ENCODE measurements at regions not wholly inside any gene's neighbourhood (a gene's known extent, or its start where the extent isn't known, plus 50 kb on each side); places are given as distances from the start of the nearest gene placed in this dataset.

DNA sequence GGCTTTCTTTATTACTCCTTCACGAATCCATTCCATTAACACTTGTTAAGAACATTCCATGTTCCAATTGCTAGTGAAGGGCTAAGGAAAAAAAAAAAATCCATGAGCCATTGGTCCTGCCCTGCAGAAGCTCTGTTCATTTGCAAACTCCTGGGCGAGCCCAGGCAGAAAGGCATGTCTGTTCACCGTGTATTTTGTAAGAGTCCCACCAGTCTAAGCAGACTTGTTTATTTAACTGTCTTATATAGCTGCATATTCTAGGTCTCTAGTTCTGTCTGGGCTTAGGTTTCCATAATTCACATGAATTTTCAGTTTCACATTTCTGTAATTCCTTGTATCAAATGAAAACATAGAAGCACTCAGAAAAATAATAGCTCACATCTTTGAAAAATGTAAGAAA is 97.4 kb upstream of the POU2AF2 start:
- no peak overlapping the region for H3K4me3 ChIP-seq (ENCODE audit: low read length in 2 of 2)
- no peak overlapping the region for H3K9ac ChIP-seq (ENCODE audit: low read length in 2 of 2)
- no peaks in the 10 kb centered on the region for H3K9me3 ChIP-seq (ENCODE audit: control insufficient read depth in 2 of 2, low read length in 2 of 2)
- H3K27me3 ChIP-seq (ENCODE audit: control insufficient read depth in 1 of 2, insufficient read depth in 2 of 2, low read length in 2 of 2), result no peaks in the 10 kb centered on the region
- H3K36me3 ChIP-seq (ENCODE audit: control insufficient read depth in 2 of 2, insufficient read depth in 2 of 2, low read length in 2 of 2), result no peaks in the 10 kb centered on the region
- no peak overlapping the region for H3K27ac ChIP-seq (ENCODE audit: low read length)
- H3K4me1 ChIP-seq (ENCODE audit: control insufficient read depth, insufficient read depth, low read length), result no peaks in the 10 kb centered on the region

DNA sequence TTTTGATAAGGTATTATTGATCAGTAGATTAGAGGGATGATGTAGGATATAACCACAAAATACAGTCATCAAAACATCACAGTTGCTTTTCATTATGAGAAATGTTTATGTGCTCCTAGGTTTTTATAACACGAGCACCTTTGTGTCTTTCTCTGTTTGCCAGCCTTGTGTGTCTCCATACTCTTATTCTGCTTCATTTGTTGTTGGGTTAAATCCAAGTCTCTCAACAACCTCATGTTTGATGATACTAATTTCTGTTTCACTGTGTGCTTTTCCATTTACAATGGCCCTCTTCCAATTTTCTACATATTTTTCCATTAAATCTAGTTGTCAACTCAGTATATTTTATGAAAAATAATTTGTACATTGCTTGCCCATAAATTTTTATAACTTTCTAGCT is 107.7 kb upstream of the POU2AF2 start:
- Histone ChIP-seq H3K9ac (ENCODE audit: low read length in 2 of 2) (no peak overlapping the region), H3K4me3 (ENCODE audit: low read length in 2 of 2) (no peak overlapping the region), H3K36me3 (ENCODE audit: control insufficient read depth in 2 of 2, insufficient read depth in 2 of 2, low read length in 2 of 2) (no peaks in the 10 kb centered on the region), H3K4me1 (ENCODE audit: control insufficient read depth, insufficient read depth, low read length) (no peaks in the 10 kb centered on the region), H3K9me3 (ENCODE audit: control insufficient read depth in 2 of 2, low read length in 2 of 2) (no peaks in the 10 kb centered on the region), H3K27me3 (ENCODE audit: control insufficient read depth in 1 of 2, insufficient read depth in 2 of 2, low read length in 2 of 2) (no peaks in the 10 kb centered on the region), H3K27ac (ENCODE audit: low read length) (no peak overlapping the region)

DNA sequence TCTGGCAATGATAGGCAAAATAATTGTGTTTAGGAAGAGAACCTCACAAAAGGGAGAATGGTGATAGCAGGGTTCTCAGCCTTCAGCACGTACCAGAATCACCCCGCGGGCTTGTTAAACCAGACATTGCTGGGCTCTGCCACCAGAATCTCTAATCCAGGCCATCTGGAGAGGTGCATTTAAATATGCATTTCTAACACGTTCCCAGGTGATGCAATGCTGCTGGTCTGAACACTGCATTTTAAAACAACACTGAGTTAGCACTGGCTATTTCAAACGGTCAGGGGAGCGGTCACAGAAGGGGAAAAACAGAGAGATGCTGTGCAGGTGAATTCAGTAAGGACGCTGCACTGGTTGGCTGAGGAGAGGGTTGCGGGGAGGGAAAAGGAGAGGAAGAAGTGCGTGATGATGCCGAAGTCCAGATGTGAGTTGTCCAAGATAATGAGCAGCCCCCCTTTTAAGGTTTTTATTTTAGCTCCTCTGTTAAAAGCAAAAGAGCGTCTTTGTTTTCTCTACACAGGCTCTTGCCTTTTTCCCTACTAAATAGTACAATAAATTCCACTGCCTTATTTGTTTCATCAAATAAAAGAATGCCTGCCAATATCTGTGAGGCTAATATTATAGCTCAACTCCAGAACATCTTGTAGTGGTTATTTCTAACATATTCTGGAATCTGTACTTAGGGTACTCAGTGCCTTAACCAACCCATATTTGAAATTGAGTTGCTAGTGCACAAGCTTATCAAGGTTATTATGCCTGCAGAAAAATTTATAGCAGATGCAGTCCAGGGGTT is 109.6 kb upstream of the POU2AF2 start:
- H3K9me3 ChIP-seq (ENCODE audit: control insufficient read depth in 2 of 2, low read length in 2 of 2), result peaks cover 0 to 3% of the 10 kb centered on the region in 2 donors
- no peaks in the 10 kb centered on the region for H3K4me1 ChIP-seq (ENCODE audit: control insufficient read depth, insufficient read depth, low read length)
- H3K27me3 ChIP-seq (ENCODE audit: control insufficient read depth in 1 of 2, insufficient read depth in 2 of 2, low read length in 2 of 2), result no peaks in the 10 kb centered on the region
- H3K27ac ChIP-seq (ENCODE audit: low read length), result no peak overlapping the region
- no peak overlapping the region for H3K4me3 ChIP-seq (ENCODE audit: low read length in 2 of 2)
- no peak overlapping the region for H3K9ac ChIP-seq (ENCODE audit: low read length in 2 of 2)
- H3K36me3 ChIP-seq (ENCODE audit: control insufficient read depth in 2 of 2, insufficient read depth in 2 of 2, low read length in 2 of 2), result no peaks in the 10 kb centered on the region

DNA sequence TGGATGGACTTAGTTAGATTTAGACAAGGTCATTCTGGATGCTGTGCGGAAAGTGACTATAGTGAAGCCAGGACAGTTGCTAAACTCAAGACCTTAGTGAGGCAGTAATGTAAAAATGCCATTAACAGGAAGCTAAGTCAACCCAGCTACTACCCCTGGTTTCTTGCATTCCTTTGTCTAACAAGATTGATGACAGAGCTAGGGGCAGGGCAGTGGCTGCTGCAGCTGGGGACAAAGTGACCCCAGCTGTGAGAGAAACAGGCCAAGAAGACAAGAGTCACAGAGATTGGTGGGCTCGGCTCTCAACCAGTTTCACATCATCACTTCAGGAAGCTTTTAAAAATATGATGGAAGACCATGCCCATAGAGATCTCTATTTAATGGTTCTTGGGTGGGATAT is 110.4 kb upstream of the POU2AF2 start:
- Histone ChIP-seq H3K9ac (ENCODE audit: low read length in 2 of 2) (no peak overlapping the region), H3K27me3 (ENCODE audit: control insufficient read depth in 1 of 2, insufficient read depth in 2 of 2, low read length in 2 of 2) (no peaks in the 10 kb centered on the region), H3K4me1 (ENCODE audit: control insufficient read depth, insufficient read depth, low read length) (no peaks in the 10 kb centered on the region), H3K36me3 (ENCODE audit: control insufficient read depth in 2 of 2, insufficient read depth in 2 of 2, low read length in 2 of 2) (no peaks in the 10 kb centered on the region), H3K4me3 (ENCODE audit: low read length in 2 of 2) (no peak overlapping the region), H3K9me3 (ENCODE audit: control insufficient read depth in 2 of 2, low read length in 2 of 2) (peaks cover 0 to 3% of the 10 kb centered on the region in 2 donors), H3K27ac (ENCODE audit: low read length) (no peak overlapping the region)

DNA sequence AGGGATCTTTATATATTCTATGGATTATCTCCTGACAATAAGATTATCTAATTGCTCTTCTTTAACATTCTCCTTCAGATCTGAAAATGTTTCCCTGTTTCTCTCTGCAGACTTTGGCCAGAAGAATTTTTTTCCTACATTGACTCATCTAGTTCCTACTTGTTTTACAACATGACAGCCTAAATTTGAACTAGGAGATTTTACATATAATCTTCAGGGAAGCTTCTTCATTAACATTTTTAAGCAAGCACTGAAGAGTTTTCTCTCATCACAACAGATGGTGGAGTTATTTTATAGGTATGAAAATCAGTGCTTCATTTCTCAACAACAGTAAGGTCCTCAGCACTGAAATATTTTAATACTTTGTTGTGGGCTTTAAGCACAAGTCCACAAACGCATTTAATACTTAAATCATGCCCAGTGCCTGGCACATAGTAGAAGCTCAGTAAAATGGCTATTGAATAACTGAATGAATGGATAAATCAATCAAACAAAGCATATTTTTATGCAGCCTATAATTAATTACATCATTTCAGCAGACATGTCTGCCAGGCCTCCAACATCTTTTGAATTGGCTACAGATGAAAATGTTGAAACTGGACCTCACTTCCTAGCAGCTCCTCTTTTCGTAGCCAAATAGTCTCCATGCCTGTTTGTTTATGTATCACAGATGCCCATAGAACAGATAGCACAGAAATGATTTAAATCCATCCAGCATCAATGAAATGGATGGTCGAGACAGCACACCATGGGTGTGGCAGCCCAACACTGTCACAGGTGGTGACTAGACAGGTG is 117.3 kb upstream of the POU2AF2 start:
- H3K9ac ChIP-seq (ENCODE audit: low read length in 2 of 2), result no peak overlapping the region
- H3K36me3 ChIP-seq (ENCODE audit: control insufficient read depth in 2 of 2, insufficient read depth in 2 of 2, low read length in 2 of 2), result no peaks in the 10 kb centered on the region
- H3K27me3 ChIP-seq (ENCODE audit: control insufficient read depth in 1 of 2, insufficient read depth in 2 of 2, low read length in 2 of 2), result no peaks in the 10 kb centered on the region
- no peaks in the 10 kb centered on the region for H3K4me1 ChIP-seq (ENCODE audit: control insufficient read depth, insufficient read depth, low read length)
- peaks cover 0 to 3% of the 10 kb centered on the region in 2 donors for H3K9me3 ChIP-seq (ENCODE audit: control insufficient read depth in 2 of 2, low read length in 2 of 2)
- no peak overlapping the region for H3K4me3 ChIP-seq (ENCODE audit: low read length in 2 of 2)
- no peak overlapping the region for H3K27ac ChIP-seq (ENCODE audit: low read length)

DNA sequence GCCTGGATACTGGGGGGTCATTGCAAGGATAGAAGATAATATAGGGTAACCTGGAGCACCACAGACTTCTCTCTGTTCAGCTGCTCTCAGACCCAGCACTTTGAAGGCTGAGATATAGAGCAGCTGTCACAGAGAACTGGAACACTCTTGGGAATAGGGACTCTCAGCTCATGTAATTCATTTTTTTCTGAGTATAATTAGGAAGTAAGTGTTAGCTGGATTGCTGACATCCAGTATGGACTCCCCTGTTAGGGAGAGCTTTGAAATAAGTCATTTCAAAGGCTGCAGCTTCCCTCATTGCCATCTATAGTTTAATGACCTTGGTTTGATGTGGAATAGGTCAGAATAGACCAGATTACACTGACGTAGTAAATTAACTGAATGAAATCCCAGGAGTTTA is 120.8 kb upstream of the POU2AF2 start:
- H3K27ac ChIP-seq (ENCODE audit: low read length), result no peak overlapping the region

DNA sequence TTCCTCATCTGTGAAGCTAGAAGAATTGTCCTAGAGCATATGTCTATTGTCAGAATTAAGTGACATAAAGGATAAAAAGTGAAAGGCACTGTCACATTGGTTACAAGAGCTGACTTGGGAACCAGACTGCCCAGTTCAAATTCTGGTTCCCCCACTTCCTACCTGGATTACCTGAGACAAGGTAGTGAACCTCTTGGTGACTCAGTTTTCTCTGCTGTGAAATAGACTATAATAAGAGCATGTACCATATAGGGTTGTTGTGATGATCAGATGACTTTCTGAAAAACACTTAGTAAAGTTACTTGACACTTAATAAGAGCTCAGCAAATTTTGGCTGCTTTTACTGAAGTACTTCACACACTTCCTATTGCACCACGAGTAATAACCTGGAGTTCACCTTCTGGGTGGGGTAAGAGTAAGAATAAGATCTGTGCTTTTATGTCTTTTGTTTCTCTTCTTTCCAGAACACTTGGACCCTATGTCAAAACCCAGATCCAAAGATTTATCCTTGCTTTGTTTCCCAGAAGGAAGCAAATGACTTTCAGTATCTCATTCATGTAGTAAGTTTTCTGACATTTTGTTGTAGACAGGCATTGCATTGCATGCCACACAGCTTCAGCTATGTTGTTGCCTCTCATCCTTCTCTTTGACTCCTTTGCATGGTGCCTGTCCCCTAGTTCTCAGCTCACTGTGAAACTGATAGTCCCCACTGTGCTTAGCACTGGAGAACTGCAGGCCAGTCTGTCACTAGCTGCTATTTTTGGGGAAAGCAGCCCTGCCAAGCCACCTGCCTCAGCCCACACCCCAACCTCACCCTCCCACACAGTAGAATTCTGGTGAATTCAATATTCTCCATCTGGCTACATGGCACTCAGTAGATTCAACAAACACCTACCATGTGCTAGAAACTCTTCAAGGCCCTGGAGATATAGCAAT is 121.8 kb upstream of the POU2AF2 start:
- H3K4me1 ChIP-seq (ENCODE audit: control insufficient read depth, insufficient read depth, low read length), result no peaks in the 10 kb centered on the region
- H3K9me3 ChIP-seq (ENCODE audit: control insufficient read depth in 2 of 2, low read length in 2 of 2), result no peaks in the 10 kb centered on the region
- no peaks in the 10 kb centered on the region for H3K27me3 ChIP-seq (ENCODE audit: control insufficient read depth in 1 of 2, insufficient read depth in 2 of 2, low read length in 2 of 2)
- no peaks in the 10 kb centered on the region for H3K36me3 ChIP-seq (ENCODE audit: control insufficient read depth in 2 of 2, insufficient read depth in 2 of 2, low read length in 2 of 2)
- no peak overlapping the region for H3K27ac ChIP-seq (ENCODE audit: low read length)
- H3K4me3 ChIP-seq (ENCODE audit: low read length in 2 of 2), result no peak overlapping the region
- no peak overlapping the region for H3K9ac ChIP-seq (ENCODE audit: low read length in 2 of 2)

More for the DNA sequence above, 120.8 kb upstream of the POU2AF2 start:
- Histone ChIP-seq H3K36me3 (ENCODE audit: control insufficient read depth in 2 of 2, insufficient read depth in 2 of 2, low read length in 2 of 2) (no peaks in the 10 kb centered on the region), H3K4me3 (ENCODE audit: low read length in 2 of 2) (no peak overlapping the region), H3K9me3 (ENCODE audit: control insufficient read depth in 2 of 2, low read length in 2 of 2) (no peaks in the 10 kb centered on the region), H3K9ac (ENCODE audit: low read length in 2 of 2) (no peak overlapping the region), H3K27me3 (ENCODE audit: control insufficient read depth in 1 of 2, insufficient read depth in 2 of 2, low read length in 2 of 2) (no peaks in the 10 kb centered on the region), H3K4me1 (ENCODE audit: control insufficient read depth, insufficient read depth, low read length) (no peaks in the 10 kb centered on the region)

DNA sequence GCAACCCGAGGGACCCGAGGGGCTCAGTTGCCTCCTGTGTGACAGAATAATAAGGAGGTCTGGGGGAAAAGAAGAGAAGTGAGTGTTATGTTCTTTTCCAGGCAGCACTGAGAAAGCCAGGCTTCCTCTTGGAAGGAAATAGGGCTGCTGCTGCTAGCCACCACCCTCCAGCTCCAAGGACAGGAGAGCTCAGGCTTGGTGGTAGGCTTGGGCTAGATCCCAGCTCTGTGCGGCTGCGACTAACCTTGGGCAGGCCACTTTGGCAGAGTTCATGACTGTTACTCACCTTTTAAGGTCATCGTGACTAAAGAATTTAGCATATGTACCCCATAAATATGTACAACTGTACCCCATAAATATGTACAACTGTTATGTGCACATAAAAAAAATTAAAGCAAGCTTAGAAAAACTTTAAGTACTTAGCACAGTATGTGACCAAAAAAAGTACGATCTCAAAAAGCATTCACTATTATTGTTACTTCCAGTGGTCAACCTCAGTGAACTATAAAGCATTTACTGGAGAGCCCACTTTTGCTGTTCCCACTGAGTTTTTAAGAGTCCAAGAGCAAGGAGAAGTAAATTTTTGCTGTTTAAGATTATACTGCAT is 124.7 kb upstream of the POU2AF2 start:
- H3K27me3 ChIP-seq (ENCODE audit: control insufficient read depth in 1 of 2, insufficient read depth in 2 of 2, low read length in 2 of 2), result no peaks in the 10 kb centered on the region
- H3K9ac ChIP-seq (ENCODE audit: low read length in 2 of 2), result no peak overlapping the region
- no peaks in the 10 kb centered on the region for H3K36me3 ChIP-seq (ENCODE audit: control insufficient read depth in 2 of 2, insufficient read depth in 2 of 2, low read length in 2 of 2)
- no peaks in the 10 kb centered on the region for H3K4me1 ChIP-seq (ENCODE audit: control insufficient read depth, insufficient read depth, low read length)
- no peaks in the 10 kb centered on the region for H3K9me3 ChIP-seq (ENCODE audit: control insufficient read depth in 2 of 2, low read length in 2 of 2)
- H3K27ac ChIP-seq (ENCODE audit: low read length), result no peak overlapping the region
- no peak overlapping the region for H3K4me3 ChIP-seq (ENCODE audit: low read length in 2 of 2)

DNA sequence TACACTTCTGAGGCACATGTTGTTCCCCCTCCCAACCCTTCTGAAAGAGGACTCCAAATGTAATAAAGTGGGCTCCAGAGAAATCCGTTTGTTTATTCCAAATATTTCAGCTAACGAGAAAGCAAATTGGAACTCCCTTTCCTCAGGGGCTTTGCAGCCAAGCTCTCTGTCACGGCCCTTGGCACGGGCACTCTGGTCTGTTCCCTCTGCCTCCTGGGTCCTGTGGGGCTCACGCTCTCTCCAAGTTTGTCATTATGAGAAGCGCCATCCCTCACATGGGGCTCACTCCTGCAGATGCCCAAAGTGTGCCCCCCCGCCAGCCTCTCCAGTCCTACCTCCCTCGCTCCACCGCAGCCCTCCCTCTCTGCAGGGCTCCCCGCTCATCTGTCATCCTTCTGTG is 125.4 kb upstream of the POU2AF2 start:
- no peaks in the 10 kb centered on the region for H3K36me3 ChIP-seq (ENCODE audit: control insufficient read depth in 2 of 2, insufficient read depth in 2 of 2, low read length in 2 of 2)
- H3K27me3 ChIP-seq (ENCODE audit: control insufficient read depth in 1 of 2, insufficient read depth in 2 of 2, low read length in 2 of 2), result no peaks in the 10 kb centered on the region
- H3K9me3 ChIP-seq (ENCODE audit: control insufficient read depth in 2 of 2, low read length in 2 of 2), result no peaks in the 10 kb centered on the region
- no peak overlapping the region for H3K4me3 ChIP-seq (ENCODE audit: low read length in 2 of 2)
- no peaks in the 10 kb centered on the region for H3K4me1 ChIP-seq (ENCODE audit: control insufficient read depth, insufficient read depth, low read length)
- no peak overlapping the region for H3K27ac ChIP-seq (ENCODE audit: low read length)
- H3K9ac ChIP-seq (ENCODE audit: low read length in 2 of 2), result no peak overlapping the region

DNA sequence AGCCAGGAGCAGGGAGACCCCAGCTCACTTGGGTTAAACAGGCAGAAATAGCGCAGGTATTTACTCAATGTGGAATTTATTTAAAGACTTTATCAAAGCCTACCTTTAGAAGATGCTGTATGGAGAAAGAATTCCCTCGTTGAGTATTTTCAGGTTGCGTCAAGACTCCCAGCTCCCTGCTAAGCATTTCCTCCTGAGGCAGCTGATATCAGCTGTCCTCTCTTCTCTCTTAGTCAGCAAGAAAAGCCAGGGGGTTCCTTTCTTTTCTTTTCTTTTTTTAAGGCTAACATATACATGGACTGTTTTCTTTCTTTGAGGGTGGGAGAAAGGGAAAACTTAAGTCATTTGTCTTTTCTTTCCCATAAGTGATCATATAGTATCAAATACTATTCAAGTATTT is 125.8 kb upstream of the POU2AF2 start:
- H3K27me3 ChIP-seq (ENCODE audit: control insufficient read depth in 1 of 2, insufficient read depth in 2 of 2, low read length in 2 of 2), result no peaks in the 10 kb centered on the region
- H3K9ac ChIP-seq (ENCODE audit: low read length in 2 of 2), result no peak overlapping the region
- H3K36me3 ChIP-seq (ENCODE audit: control insufficient read depth in 2 of 2, insufficient read depth in 2 of 2, low read length in 2 of 2), result no peaks in the 10 kb centered on the region
- no peak overlapping the region for H3K27ac ChIP-seq (ENCODE audit: low read length)
- no peak overlapping the region for H3K4me3 ChIP-seq (ENCODE audit: low read length in 2 of 2)
- H3K4me1 ChIP-seq (ENCODE audit: control insufficient read depth, insufficient read depth, low read length), result no peaks in the 10 kb centered on the region
- no peaks in the 10 kb centered on the region for H3K9me3 ChIP-seq (ENCODE audit: control insufficient read depth in 2 of 2, low read length in 2 of 2)

All from stomach smooth muscle (tissue), 2 donors.